Activated CD8-positive, alpha-beta T cell treated with anti-CD3 and anti-CD28 coated beads, Interleukin-2, amount 10 ng/mL, durations not matched to agents 7 days and 5 days (primary cell): ENCODE measurements at regions not wholly inside any gene's neighbourhood (a gene's known extent, or its start where the extent isn't known, plus 50 kb on each side); places are given as distances from the start of the nearest gene placed in this dataset.

Experiments
- ATAC-seq: fragments of 150-1000 bp; cut with Tn5 transposase; one replicate; pipeline ENCODE4 v1.10.0; 2021; ENCODE audit warnings: moderate library complexity
- CTCF ChIA-PET: fragments of 350-600 bp; sonication (Branson Sonifier 250); formaldehyde crosslinking; loops from one replicate; lab custom pipeline; 2021; ENCODE audit warnings: antibody characterized with exemption; lab: Charles Lee
- POLR2A ChIA-PET: fragments of 350-600 bp; sonication (Branson Sonifier 250); formaldehyde crosslinking; loops from one replicate; lab custom pipeline; 2021; ENCODE audit warnings: antibody characterized with exemption; lab: Charles Lee
- DNase-seq: peaks from one replicate; pipeline ENCODE4 v3.0.0-alpha.2; 2020
- H3K27ac Mint-ChIP-seq: one replicate; pipeline ENCODE4 v1.8.0; 2021; ENCODE audit warnings: mild to moderate bottlenecking, mixed read lengths
- H3K27me3 Mint-ChIP-seq: one replicate; pipeline ENCODE4 v1.8.0; 2021; ENCODE audit warnings: low read depth, mixed read lengths
- H3K36me3 Mint-ChIP-seq: one replicate; pipeline ENCODE4 v1.8.0; 2021; ENCODE audit warnings: low read depth, mixed read lengths
- H3K4me1 Mint-ChIP-seq: one replicate; pipeline ENCODE4 v1.8.0; 2021; ENCODE audit warnings: low read depth, mixed read lengths
- H3K4me3 Mint-ChIP-seq: one replicate; pipeline ENCODE4 v1.8.0; 2021; ENCODE audit warnings: mild to moderate bottlenecking, mixed read lengths
- H3K9me3 Mint-ChIP-seq: one replicate; pipeline ENCODE4 v1.8.0; 2022; ENCODE audit warnings: mixed read lengths; ENCODE audit not compliant: insufficient read depth

DNA sequence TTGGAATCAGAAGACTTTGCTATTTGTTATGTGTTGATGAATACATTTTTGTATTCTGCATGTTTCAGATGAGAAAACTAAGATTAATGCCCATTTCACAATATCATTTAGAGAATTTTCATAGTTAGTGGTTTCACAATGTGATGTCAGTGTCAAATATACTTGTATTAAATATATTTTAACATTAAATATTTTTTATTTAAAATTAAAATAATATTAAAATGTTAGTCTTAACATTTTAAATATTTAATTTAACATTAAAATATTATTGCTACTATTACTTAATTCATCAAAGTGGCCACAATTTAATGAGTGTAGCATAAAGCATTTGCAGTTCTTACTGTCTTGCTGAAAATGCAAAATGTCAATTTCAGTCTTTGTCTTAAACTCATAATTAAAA lies 478.8 kb downstream of the KCNJ2 start:
- ChIA-PET CTCF (no interaction called here), POLR2A (no interaction called here)
- Mint-ChIP-seq H3K36me3 (no peaks in the 10 kb centered on the region), H3K9me3 (no peaks in the 10 kb centered on the region), H3K4me1 (no peaks in the 10 kb centered on the region), H3K4me3 (no peak overlapping the region), H3K27ac (no peak overlapping the region), H3K27me3 (no peaks in the 10 kb centered on the region)
- ATAC-seq (no peak), DNase-seq (no peak)

DNA sequence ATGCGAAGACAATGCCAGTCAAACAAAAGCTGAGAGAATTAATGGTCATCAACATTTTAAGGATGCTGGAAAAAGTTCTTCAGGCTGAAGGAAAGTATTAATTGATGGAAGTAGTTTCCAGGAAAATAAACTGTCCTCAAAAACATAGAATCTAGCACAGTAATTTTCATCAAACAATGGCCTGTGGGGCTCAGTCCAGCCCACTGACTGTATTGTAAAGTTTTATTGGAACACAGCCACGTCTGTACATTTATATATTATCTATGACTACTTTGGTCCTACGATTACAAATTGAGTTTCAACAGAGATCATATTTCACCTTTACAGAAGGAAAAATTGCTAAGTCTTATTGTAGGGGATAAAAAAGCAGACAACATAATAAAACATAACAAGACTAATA lies 484.5 kb downstream of the KCNJ2 start:
- H3K9me3 Mint-ChIP-seq = no peaks in the 10 kb centered on the region
- H3K36me3 Mint-ChIP-seq = no peaks in the 10 kb centered on the region
- H3K4me3 Mint-ChIP-seq = no peak overlapping the region
- no peaks in the 10 kb centered on the region for H3K4me1 Mint-ChIP-seq
- ATAC-seq (no peak), DNase-seq (no peak)
- ChIA-PET CTCF (no interaction called here), POLR2A (no interaction called here)
- H3K27ac Mint-ChIP-seq = no peak overlapping the region
- no peaks in the 10 kb centered on the region for H3K27me3 Mint-ChIP-seq

DNA sequence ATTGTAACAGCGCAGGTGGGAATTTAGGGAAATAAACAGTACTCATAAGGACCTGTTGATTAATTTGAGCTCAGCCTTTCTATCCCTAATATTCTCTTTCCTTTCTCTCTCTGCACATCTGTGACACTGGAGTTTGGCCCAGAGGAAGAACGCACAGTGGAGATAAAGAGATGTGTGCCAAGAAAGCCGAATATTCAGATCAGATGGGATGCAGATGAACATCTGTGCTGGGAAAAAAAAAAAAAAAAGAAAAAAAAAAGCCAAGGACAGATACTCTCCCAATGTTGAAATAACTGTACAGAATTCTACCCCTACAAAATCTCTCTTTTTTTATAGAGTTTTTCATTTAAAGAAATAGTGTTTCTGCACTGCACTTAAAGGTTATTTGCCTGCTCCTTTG lies 485.4 kb downstream of the KCNJ2 start:
- H3K27ac Mint-ChIP-seq = no peak overlapping the region
- no peaks in the 10 kb centered on the region for H3K36me3 Mint-ChIP-seq
- H3K4me3 Mint-ChIP-seq = no peak overlapping the region
- POLR2A ChIA-PET = no interaction called here
- H3K4me1 Mint-ChIP-seq = no peaks in the 10 kb centered on the region
- CTCF ChIA-PET = interaction anchor here (0.8 kb wide), 1 partner anchor 31 kb away, joined by 3 read pairs; no protein-coding TSS in a partner anchor
- DNase-seq (no peak), ATAC-seq (no peak)
- H3K27me3 Mint-ChIP-seq = no peaks in the 10 kb centered on the region
- H3K9me3 Mint-ChIP-seq = no peaks in the 10 kb centered on the region

DNA sequence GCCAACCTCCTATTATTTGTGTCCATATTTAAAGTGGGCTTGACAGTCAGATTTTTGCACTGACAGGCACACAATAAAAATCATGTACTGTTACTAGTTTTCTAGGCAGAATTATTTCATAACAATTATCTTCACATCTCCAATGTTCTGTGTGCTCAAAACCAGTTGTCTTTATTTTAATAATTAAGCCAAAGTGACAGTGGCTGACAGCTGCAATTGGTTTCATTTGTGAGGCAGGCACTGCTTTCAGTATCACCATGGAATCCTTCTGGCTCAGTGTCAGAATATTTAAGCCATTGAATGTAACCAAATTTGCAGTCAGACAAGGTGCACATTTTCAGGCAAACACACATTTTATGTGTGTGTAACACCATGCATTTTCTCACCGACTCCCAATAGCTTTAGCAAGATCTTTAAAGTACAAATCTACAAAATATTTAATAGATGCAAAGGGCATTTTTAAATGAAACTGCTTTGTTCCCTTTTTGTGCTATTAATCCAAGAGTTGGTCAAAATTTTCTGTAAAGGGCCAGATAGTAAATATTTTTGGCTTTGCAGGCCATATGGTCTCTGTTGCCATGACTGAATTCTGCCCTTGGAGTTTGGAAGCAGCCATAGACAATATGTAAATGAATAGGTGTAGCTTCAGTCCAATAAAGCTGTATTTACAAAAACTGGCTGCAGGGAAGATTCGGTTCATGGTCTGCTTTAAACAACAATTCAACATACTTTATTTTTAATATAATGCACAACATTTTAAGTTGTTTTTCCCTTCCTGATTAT lies 486.0 kb downstream of the KCNJ2 start:
- no peaks in the 10 kb centered on the region for H3K4me1 Mint-ChIP-seq
- H3K36me3 Mint-ChIP-seq = no peaks in the 10 kb centered on the region
- CTCF ChIA-PET = interaction anchor here (0.8 kb wide), 1 partner anchor 31 kb away, joined by 3 read pairs; no protein-coding TSS in a partner anchor
- ATAC-seq (no peak), DNase-seq (no peak)
- POLR2A ChIA-PET = no interaction called here
- H3K4me3 Mint-ChIP-seq = no peak overlapping the region
- H3K27me3 Mint-ChIP-seq = no peaks in the 10 kb centered on the region
- H3K27ac Mint-ChIP-seq = no peak overlapping the region
- H3K9me3 Mint-ChIP-seq = no peaks in the 10 kb centered on the region

DNA sequence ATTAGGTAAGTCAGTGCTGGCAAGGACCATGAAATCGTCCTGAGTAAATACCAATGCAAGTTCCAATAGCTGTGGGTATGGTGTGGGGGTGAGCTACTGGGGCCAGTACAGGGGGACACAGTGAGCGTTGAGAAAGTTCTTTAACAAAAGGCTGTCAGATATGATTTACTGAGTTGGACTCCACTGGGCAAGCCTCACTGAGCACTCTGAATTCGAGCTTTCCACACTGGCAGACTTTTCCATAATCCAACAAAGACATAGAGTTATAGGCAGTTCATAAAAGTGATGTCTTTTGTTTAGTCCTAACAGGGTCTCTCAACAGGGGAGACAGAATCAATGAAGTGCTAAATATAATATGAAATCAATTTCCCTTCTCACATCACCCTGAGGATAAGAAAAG lies 489.0 kb downstream of the KCNJ2 start:
- ATAC-seq (no peak), DNase-seq (no peak)
- Mint-ChIP-seq H3K4me1 (no peaks in the 10 kb centered on the region), H3K4me3 (no peak overlapping the region), H3K9me3 (no peaks in the 10 kb centered on the region), H3K36me3 (no peaks in the 10 kb centered on the region), H3K27ac (no peak overlapping the region), H3K27me3 (no peaks in the 10 kb centered on the region)
- CTCF ChIA-PET = no interaction called here
- POLR2A ChIA-PET = no interaction called here

DNA sequence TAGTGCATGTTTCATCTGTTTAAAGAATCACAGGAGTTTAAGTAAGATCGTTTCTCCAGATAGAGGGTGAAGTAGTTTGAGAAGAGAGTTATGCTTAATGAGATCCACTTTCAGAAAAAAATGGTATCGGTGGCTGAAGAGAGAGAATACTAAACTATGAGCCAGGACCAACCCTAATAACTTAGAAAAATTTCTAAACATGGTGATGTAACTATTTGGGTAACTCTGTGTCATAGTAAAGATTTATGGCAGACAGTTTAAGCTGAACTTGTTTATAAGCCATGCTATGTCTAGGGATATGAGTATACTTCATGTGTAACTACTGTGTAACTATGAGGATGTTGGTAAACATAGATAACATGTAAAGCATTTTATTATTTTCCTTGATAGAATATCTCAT lies 489.5 kb downstream of the KCNJ2 start:
- no peaks in the 10 kb centered on the region for H3K27me3 Mint-ChIP-seq
- no peak overlapping the region for H3K4me3 Mint-ChIP-seq
- H3K36me3 Mint-ChIP-seq = no peaks in the 10 kb centered on the region
- H3K9me3 Mint-ChIP-seq = no peaks in the 10 kb centered on the region
- no peaks in the 10 kb centered on the region for H3K4me1 Mint-ChIP-seq
- no peak for DNase-seq
- no peak overlapping the region for H3K27ac Mint-ChIP-seq
- ChIA-PET CTCF (no interaction called here), POLR2A (no interaction called here)
- no peak for ATAC-seq

DNA sequence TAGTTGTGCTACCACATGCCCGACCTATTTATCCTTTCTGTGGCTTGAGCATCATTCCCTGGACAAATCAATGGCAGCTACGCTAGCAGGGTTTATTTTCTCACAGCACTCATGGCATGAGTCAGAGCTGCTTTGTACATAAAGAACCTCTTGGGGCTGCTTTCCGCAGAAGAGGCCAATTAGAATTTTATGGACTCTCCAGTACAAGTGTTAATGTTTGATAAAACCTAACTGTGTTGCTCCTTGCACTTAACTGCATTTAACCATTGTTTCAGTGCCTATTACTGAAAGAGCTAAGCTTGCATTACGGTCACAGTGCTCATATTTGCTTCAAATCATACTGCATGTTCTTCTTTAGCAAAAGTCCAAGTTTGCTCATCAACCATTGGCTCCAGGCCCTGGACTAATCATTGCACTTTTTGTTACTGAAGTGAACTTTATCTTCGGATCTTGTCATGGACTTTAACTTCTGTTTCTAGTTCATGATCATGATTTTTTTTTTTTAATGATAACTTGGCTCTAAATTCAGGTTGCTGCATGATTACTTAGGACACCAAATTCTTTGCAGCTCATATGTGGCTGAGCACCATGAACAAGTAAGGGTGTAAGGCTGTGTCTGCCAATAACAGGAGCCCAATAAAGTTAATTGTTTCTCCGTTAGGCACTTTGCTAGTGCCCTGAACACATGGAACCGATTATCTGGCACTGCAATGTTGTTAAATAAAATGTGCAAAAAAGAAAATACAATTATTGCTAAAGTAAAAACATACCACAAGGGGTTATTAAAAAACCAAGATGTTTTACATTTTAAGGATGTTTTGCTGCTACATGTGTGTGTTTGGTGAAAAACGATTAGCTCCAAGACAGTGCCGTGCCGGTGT lies 492.2 kb downstream of the KCNJ2 start:
- Mint-ChIP-seq H3K27ac (no peak overlapping the region), H3K4me1 (no peaks in the 10 kb centered on the region), H3K4me3 (no peak overlapping the region), H3K36me3 (no peaks in the 10 kb centered on the region), H3K9me3 (no peaks in the 10 kb centered on the region), H3K27me3 (no peaks in the 10 kb centered on the region)
- ChIA-PET CTCF (no interaction called here), POLR2A (no interaction called here)
- ATAC-seq (no peak), DNase-seq (no peak)

DNA sequence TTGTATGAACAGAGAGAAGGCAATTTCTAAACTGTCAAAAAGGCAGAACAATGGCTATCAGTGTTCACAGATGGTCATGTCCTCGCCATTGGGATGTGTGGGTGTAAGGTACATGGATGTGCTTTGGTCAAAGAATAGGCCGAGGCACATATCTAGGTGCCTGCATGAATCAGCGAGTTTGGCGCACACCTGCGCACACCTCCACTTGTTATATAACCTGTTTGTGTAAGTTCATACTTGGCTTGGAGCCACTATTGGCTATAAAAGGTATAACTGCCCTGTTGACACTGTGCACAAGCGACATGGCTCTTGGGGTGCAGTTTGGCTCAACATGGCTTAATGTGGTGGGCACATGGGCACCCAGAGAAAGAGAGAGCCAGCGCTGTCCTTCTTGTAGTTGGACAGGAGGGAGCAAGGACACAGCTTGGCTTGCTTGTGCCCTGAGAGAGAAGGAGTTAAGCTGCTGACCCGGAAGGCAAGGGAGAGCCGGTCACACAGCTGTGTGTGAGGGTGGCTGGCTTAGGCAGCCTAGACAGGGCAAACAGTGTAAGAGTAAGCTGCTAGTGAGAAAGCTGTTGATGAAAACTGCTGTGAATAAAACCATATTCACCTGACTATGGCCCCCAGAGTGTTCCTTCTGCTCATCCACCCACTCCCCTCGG lies 499.1 kb downstream of the KCNJ2 start:
- no peaks in the 10 kb centered on the region for H3K4me1 Mint-ChIP-seq
- H3K36me3 Mint-ChIP-seq = no peaks in the 10 kb centered on the region
- no peak for DNase-seq
- H3K27ac Mint-ChIP-seq = no peak overlapping the region
- CTCF ChIA-PET = no interaction called here
- H3K4me3 Mint-ChIP-seq = no peak overlapping the region
- ATAC-seq = no peak
- no peaks in the 10 kb centered on the region for H3K9me3 Mint-ChIP-seq
- no peaks in the 10 kb centered on the region for H3K27me3 Mint-ChIP-seq
- POLR2A ChIA-PET = no interaction called here

DNA sequence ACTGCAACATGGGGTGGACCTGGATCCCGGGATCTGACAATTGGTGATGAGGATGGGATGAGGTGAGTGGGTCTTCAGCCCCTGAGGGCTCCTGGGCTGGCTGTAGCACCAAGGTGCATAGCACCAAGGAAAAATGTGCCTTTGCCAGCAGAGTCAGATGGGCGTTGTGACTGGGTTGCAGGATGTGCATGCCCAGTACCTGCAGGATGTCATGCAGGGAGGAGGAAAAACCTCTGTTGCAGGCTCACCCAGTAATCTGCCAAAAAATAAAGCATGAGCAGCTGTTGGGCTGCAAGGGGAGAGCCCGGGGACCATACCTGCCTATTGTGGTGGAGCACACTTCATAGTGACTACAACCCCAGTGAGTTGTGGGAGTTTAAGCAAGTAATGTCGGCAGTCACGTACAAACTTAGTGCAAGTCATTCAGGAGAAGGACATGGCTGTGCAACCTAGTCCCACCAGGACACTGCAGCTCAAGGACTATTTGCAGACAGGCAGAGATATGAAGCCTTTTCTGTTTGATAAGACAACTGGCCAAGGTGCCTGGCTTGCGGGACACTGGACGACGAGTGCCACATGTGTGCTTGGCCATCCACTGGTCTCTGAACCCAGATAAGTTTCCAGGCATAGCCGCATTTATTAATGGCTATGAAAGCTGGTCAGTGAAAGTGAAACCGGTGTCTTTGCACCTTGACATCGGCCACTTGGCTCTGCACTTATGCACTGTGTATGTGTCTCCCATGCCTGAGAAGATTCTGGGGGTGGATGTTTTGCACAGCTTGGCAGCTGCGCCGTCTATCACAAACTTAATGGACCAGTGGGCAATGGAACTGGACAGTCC lies 499.8 kb downstream of the KCNJ2 start:
- Mint-ChIP-seq H3K27ac (no peak overlapping the region), H3K9me3 (no peaks in the 10 kb centered on the region), H3K4me1 (no peaks in the 10 kb centered on the region), H3K36me3 (no peaks in the 10 kb centered on the region), H3K27me3 (no peaks in the 10 kb centered on the region), H3K4me3 (no peak overlapping the region)
- POLR2A ChIA-PET = no interaction called here
- ATAC-seq (no peak), DNase-seq (no peak)
- CTCF ChIA-PET = no interaction called here

DNA sequence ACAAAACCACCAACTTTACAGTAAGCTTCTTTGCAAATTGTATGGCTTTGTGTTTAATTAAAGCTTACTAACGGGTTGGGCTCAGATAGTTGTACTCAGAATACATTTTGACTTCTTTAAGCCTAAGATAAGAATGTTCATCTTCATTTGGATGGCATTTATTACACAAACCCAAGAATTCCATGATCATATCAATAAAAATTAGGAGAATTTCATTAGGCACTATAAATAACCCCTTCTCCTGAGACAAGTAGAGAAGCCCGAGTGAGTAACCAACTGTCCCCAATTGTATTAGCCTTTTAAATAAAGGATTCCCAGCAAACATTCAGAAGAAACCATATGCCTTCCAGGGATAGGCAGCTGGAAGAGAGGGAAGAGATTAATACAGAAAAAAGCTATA lies 504.7 kb downstream of the KCNJ2 start:
- Mint-ChIP-seq H3K36me3 (no peaks in the 10 kb centered on the region), H3K27me3 (no peaks in the 10 kb centered on the region), H3K4me3 (no peak overlapping the region), H3K9me3 (no peaks in the 10 kb centered on the region), H3K4me1 (no peaks in the 10 kb centered on the region), H3K27ac (no peak overlapping the region)
- CTCF ChIA-PET = no interaction called here
- POLR2A ChIA-PET = no interaction called here
- no peak for DNase-seq
- ATAC-seq = no peak

DNA sequence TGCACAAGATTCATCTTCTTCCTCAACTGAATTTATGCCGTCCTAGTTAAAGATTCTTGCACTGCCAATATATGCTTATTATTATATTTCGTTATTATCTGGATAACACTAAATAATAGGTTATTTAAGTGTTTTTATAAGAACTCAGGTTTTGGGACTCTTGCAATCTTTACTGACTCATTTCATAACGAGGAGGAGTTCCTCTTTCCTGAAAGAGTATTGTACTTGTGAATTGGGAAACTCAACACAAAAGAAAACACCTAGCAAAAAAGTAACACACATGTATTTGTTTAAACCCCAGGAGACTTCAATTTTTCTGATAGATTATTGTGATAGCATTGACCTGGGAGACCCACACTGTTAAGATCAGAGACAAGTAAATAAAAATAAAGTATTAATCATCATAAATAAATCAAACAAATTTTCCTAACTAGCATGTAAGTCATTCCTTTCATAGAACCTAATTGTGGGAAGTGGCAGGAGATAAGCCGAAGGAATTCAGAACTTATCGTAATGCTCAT lies 505.8 kb downstream of the KCNJ2 start:
- ChIA-PET POLR2A (no interaction called here), CTCF (no interaction called here)
- H3K4me1 Mint-ChIP-seq = no peaks in the 10 kb centered on the region
- no peak overlapping the region for H3K4me3 Mint-ChIP-seq
- DNase-seq (no peak), ATAC-seq (no peak)
- no peak overlapping the region for H3K27ac Mint-ChIP-seq
- no peaks in the 10 kb centered on the region for H3K9me3 Mint-ChIP-seq
- no peaks in the 10 kb centered on the region for H3K27me3 Mint-ChIP-seq
- no peaks in the 10 kb centered on the region for H3K36me3 Mint-ChIP-seq
